Gastrocnemius medialis (tissue), 4 donors: ENCODE measurements at regions not wholly inside any gene's neighbourhood (a gene's known extent, or its start where the extent isn't known, plus 50 kb on each side); places are given as distances from the start of the nearest gene placed in this dataset.

ENCODE experiments used
- POLR2A ChIP-seq, 2 donors: fragments of 450-650 bp; IDR thresholded peaks; one replicate each; pipeline ENCODE4 v1.6.1; 2017; ENCODE audit warnings: antibody characterized with exemption in 2 of 2, mild to moderate bottlenecking in 2 of 2, moderate library complexity in 2 of 2
- TF ChIP-seq, protein P1 (sequence below), 5 experiments: fragments of 450-650 bp in 3 of 5; fragments of 200-600 bp in 2 of 5; sonication (generic) in 2 of 5; IDR thresholded peaks in 4 of 5; conservative IDR thresholded peaks in 1 of 5; 1 replicate in 4 of 5; 2 replicates in 1 of 5; pipeline ENCODE4 v1.5.1; 2016 to 2019; ENCODE audit warnings: antibody characterized with exemption in 5 of 5, mild to moderate bottlenecking in 3 of 5, moderate library complexity in 3 of 5

DNA sequence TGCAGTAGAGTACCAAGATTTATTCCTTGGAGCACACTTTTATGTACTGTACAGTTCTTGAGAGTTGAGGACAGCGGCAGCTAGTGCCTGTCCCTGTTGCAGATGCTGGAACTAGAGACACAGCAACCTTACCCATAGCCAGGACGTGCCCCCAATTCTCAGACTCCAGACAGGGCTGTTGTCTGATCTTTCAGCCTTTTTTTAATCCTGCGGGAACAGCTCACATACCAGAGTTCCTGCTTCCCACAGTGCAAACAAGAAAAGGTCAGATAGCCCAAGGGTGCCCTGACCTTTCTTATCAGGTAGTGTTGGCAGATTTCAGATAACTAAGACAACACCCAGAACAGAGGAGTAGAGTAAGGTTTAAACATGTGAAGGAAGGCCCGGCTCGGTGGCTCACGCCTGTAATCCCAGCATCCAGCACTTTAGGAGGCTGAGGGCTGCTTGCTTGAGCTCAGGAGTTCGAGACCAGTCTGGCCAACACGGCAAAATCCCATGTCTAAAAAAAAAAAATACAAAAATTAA lies 78.5 kb downstream of the DOP1B start:
- TF ChIP-seq, protein P1, sequence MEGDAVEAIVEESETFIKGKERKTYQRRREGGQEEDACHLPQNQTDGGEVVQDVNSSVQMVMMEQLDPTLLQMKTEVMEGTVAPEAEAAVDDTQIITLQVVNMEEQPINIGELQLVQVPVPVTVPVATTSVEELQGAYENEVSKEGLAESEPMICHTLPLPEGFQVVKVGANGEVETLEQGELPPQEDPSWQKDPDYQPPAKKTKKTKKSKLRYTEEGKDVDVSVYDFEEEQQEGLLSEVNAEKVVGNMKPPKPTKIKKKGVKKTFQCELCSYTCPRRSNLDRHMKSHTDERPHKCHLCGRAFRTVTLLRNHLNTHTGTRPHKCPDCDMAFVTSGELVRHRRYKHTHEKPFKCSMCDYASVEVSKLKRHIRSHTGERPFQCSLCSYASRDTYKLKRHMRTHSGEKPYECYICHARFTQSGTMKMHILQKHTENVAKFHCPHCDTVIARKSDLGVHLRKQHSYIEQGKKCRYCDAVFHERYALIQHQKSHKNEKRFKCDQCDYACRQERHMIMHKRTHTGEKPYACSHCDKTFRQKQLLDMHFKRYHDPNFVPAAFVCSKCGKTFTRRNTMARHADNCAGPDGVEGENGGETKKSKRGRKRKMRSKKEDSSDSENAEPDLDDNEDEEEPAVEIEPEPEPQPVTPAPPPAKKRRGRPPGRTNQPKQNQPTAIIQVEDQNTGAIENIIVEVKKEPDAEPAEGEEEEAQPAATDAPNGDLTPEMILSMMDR (IDR thresholded peaks at IDR 0.05 in 4 of 5, conservative IDR thresholded peaks at IDR 0.05 in 1 of 5) = no peak
- no peak for TF ChIP-seq POLR2A (IDR thresholded peaks at IDR 0.05)
